ENCODE measurements at regions not wholly inside any gene's neighbourhood (a gene's known extent, or its start where the extent isn't known, plus 50 kb on each side); places are given as distances from the start of the nearest gene placed in this dataset.

DNA sequence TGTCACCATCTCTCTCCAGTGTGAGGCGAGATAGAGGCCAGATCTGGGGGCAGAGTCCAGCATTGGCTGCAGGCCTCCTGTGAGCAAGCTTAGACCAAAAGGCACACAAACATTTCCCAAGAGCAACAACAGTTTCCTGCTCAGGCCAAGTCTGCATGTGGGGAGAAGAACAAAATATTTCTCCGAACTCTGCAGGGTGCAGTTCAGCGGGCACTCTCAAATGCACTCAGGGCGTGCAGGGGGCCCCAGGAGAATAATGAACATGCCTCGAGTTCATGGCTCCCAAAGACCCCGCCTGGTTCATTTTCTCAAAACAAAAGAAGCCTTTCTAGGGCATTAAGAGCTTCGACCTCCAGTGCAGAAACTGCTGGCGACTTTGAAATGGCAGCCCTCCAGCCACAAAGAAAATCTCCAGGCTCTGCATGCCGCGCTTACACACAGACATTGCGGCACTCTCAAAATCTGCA, 57.8 kb upstream of the HELT start (continued):
- TF ChIP-seq PREB (CRISPR knock-in tag; IDR thresholded peaks at IDR 0.05) = no peak
- TF ChIP-seq ZNF747 (CRISPR knock-in tag; IDR thresholded peaks at IDR 0.05; ENCODE audit: borderline replicate concordance) = no peak
- TF ChIP-seq, protein P1, sequence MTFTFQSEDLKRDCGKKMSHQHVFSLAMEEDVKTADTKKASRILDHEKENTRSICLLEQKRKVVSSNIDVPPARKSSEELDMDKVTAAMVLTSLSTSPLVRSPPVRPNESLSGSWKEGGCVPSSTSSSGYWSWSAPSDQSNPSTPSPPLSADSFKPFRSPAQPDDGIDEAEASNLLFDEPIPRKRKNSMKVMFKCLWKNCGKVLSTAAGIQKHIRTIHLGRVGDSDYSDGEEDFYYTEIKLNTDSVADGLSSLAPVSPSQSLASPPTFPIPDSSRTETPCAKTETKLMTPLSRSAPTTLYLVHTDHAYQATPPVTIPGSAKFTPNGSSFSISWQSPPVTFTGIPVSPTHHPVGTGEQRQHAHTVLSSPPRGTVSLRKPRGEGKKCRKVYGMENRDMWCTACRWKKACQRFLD (CRISPR knock-in tag; IDR thresholded peaks at IDR 0.05; ENCODE audit: borderline replicate concordance) = no peak
- no peak for TF ChIP-seq ZNF180 (CRISPR knock-in tag; IDR thresholded peaks at IDR 0.05; ENCODE audit: borderline replicate concordance, low read depth)
- peak; percentile 77 for TF ChIP-seq HNF4G (IDR thresholded peaks at IDR 0.05; ENCODE audit: borderline replicate concordance, low read depth, low read length)
- TF ChIP-seq HNF4G (CRISPR knock-in tag; IDR thresholded peaks at IDR 0.05; ENCODE audit: borderline replicate concordance, low read depth) = peak; percentile 85
- peak; percentile 31; the same call in 1 of the 2 replicates for TF ChIP-seq TBX2 (CRISPR knock-in tag; IDR thresholded peaks at IDR 0.05; ENCODE audit: borderline replicate concordance)
- TF ChIP-seq ZFAT (CRISPR knock-in tag; conservative IDR thresholded peaks at IDR 0.05) = no peak
- TF ChIP-seq, protein P2, sequence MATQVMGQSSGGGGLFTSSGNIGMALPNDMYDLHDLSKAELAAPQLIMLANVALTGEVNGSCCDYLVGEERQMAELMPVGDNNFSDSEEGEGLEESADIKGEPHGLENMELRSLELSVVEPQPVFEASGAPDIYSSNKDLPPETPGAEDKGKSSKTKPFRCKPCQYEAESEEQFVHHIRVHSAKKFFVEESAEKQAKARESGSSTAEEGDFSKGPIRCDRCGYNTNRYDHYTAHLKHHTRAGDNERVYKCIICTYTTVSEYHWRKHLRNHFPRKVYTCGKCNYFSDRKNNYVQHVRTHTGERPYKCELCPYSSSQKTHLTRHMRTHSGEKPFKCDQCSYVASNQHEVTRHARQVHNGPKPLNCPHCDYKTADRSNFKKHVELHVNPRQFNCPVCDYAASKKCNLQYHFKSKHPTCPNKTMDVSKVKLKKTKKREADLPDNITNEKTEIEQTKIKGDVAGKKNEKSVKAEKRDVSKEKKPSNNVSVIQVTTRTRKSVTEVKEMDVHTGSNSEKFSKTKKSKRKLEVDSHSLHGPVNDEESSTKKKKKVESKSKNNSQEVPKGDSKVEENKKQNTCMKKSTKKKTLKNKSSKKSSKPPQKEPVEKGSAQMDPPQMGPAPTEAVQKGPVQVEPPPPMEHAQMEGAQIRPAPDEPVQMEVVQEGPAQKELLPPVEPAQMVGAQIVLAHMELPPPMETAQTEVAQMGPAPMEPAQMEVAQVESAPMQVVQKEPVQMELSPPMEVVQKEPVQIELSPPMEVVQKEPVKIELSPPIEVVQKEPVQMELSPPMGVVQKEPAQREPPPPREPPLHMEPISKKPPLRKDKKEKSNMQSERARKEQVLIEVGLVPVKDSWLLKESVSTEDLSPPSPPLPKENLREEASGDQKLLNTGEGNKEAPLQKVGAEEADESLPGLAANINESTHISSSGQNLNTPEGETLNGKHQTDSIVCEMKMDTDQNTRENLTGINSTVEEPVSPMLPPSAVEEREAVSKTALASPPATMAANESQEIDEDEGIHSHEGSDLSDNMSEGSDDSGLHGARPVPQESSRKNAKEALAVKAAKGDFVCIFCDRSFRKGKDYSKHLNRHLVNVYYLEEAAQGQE (IDR thresholded peaks at IDR 0.05; ENCODE audit: borderline replicate concordance in 1 of 2, low read depth in 1 of 2, low read length in 2 of 2) = no peak
- no peak for TF ChIP-seq ZNF709 (CRISPR knock-in tag; IDR thresholded peaks at IDR 0.05)
- TF ChIP-seq ZNF331 (CRISPR knock-in tag; IDR thresholded peaks at IDR 0.05) = peak; percentile 15; the same call in 1 of the 2 replicates
- TF ChIP-seq ZNF773 (CRISPR knock-in tag; IDR thresholded peaks at IDR 0.05; ENCODE audit: borderline replicate concordance) = no peak
- peak; percentile 52; the same call in 1 of the 2 replicates for TF ChIP-seq ZFY (CRISPR knock-in tag; IDR thresholded peaks at IDR 0.05)
- TF ChIP-seq POGK (CRISPR knock-in tag; conservative IDR thresholded peaks at IDR 0.05) = peak; percentile 82
- no peak for TF ChIP-seq NKX3-1 (CRISPR knock-in tag; IDR thresholded peaks at IDR 0.05)
- no peak for TF ChIP-seq YEATS4 (CRISPR knock-in tag; IDR thresholded peaks at IDR 0.05; ENCODE audit: borderline replicate concordance)
- TF ChIP-seq EP300 (IDR thresholded peaks at IDR 0.05; ENCODE audit: low read depth in 2 of 2, low read length in 2 of 2) = 0 out of 4 replicates have a peak, but pooled peaks of 1 of the 2 experiments have one; percentile 28
- no peak for TF ChIP-seq EP300 (CRISPR knock-in tag; IDR thresholded peaks at IDR 0.05; ENCODE audit: borderline replicate concordance)
- TF ChIP-seq ZBTB1 (CRISPR knock-in tag; IDR thresholded peaks at IDR 0.05; ENCODE audit: borderline replicate concordance) = no peak
- TF ChIP-seq RARA (CRISPR knock-in tag; IDR thresholded peaks at IDR 0.05) = no peak
- 0 out of 2 replicates have a peak, but pooled peaks have one; percentile 30 for TF ChIP-seq ZNF772 (CRISPR knock-in tag; IDR thresholded peaks at IDR 0.05)
- no peak for TF ChIP-seq POLR2AphosphoS5 (IDR thresholded peaks at IDR 0.05; ENCODE audit: low read depth, low read length)
- TF ChIP-seq RBM39 (IDR thresholded peaks at IDR 0.05; ENCODE audit: low read depth, low read length, poor library complexity, severe bottlenecking) = no peak

Data from HepG2 (cell line).